KBM-7 (cell line): ENCODE measurements at regions not wholly inside any gene's neighbourhood (a gene's known extent, or its start where the extent isn't known, plus 50 kb on each side); places are given as distances from the start of the nearest gene placed in this dataset.
"Not testable (repeated sequence)": the region's sequence is repeated elsewhere in the genome, so short reads cannot be mapped to it uniquely, and the experiment has no call there.

Source experiments
- DNase-seq: peaks from one replicate; pipeline ENCODE4 v3.0.0-alpha.2; 2015
- in situ Hi-C: fragments of 300-500 bp; cut with MboI; formaldehyde crosslinking; loops from 2 replicates; pipeline ENCODE4 v1.14.3; 2020; ENCODE audit warnings: low sequenced_read_pairs, low pct_unique_long_range_greater_than_20kb, mixed read lengths

DNA sequence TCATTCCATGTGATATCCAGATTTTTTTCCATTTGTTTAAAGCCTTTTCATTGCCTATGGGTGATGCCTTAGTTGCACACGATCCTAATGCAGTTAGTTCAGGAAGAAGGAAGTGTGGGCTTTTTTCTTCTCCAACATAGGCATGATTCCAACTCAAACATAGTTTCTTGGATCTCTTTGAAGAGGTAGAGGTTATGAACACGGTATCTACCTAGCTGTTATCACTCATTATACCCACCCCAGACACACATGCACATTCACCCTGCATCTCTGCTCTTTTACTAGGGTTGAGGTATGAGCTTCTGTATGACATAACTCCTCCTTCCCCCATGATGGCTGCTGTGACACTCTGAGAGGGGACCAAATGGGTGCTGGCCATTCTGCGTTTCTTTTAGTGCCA, 122.1 kb upstream of the ZNF648 start:
- in situ Hi-C loops, result no loop called here
- DNase-seq, result no peak

DNA sequence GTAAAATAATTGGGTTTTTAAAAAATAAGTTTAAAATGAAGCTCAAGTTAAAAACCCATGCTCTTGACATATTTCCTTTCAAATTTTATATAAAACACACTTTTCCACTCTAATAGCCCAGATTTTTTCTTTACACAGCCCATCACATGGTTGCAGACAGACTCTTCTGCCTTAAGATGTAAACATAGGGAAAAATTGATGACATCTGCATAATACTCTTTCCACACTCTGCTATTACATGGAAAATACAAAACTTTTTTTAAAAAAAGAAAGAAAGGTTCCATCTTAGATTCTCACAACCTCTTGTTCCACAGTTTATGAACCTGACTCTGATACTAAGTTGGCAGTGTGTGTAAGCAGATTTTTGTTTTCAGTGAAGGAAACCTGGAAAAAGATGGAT, 120.8 kb upstream of the ZNF648 start:
- no peak for DNase-seq
- in situ Hi-C loops, result no loop called here

DNA sequence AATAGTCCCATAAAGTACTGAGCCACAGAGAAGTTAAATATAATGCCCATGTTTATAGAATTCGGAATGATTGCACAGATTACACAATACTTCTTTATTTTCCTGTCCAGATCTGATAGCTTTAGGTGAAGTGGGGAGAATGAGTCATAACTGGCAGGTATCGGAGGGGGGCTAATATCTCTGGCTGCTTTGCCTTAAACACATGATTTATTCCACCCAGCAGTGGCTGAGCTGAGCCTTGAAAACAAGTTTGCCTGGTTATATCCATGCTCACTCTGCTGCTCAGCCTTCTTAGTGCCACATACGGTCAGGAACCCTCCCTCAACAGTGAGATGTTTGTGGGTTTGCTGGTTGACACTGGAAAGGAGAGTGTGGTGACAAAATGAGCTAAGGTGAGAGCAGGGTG, 119.7 kb upstream of the ZNF648 start:
- DNase-seq, result no peak
- in situ Hi-C loops, result no loop called here

DNA sequence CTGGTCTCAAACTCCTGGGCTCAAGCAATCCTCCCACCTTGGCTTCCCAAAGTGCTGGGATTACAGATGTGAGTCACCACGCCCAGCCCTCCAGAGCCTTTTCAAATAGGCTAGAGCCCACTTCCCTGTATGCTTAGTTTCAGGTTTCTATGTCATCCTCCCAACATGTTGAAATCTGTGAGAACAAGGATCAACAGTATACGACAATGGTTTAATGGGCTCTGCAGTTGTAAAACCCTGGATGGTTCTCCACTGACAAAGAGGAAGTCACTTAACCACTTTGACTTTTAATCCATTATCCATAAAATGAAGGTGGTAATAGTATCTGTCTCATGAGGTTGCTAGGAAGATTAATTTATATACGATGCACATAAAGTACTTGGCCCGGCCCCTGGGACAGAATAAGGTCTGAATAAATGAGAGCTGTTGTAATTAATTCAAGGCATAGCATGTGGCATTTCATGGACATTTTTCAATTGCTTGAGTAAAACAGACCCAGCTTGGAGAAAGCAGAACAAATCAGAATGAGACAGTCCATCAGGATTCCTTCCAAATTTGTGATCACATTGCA, 113.9 kb upstream of the ZNF648 start:
- peak; percentile 76 for DNase-seq

DNA sequence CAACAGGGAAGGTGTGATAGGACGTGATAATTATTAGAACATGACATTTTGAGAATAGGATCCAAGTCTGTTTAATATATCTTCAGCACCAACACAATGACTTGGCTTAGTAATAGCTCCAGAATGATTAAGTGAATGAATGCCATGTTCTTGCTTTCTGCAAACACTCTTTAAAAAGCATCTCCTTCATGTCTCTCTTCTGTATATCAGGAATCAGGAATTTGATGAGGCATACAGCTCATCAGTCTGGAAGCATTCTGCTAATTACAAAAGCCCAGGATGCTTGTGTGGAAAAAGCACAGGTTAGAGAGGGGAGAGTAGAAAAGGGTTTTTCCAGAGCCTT, 113.0 kb upstream of the ZNF648 start:
- in situ Hi-C loops, result no loop called here
- DNase-seq, result no peak

More for the DNA sequence above, 113.9 kb upstream of the ZNF648 start:
- in situ Hi-C loops, result no loop called here

DNA sequence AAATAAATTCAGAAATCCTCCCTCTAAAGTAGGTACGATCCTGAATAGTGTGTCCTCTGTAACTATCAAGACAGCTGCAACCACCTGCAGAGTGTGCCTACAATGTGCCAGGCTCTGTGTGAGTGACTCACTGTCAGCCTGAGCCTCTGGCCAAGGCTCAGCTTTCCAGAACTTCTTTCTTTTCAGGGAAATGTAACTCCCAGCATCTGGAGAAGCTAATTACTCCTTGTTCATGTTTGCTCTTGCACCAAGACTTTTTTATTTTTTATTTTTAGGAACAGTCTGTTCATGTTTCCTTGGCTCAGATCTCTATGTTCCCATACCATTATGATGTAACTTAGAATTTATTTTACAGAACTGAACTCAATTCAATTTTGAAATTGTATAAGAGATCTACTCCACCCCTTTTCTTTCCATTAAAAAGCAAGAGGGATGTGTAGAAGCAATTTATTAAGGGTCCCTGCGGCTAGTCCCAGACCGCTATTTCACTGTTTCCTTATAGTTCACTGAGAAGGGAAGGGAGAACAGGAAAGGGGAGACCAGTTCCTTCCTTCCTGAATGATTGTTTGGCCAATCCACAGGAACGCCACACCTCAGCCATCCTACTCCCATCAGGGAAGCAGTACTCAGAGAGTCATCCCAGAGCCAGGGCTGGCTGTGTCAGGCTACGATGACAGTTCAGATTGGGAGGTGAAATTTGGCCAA, 112.4 kb upstream of the ZNF648 start:
- DNase-seq, result no peak
- in situ Hi-C loops, result no loop called here

DNA sequence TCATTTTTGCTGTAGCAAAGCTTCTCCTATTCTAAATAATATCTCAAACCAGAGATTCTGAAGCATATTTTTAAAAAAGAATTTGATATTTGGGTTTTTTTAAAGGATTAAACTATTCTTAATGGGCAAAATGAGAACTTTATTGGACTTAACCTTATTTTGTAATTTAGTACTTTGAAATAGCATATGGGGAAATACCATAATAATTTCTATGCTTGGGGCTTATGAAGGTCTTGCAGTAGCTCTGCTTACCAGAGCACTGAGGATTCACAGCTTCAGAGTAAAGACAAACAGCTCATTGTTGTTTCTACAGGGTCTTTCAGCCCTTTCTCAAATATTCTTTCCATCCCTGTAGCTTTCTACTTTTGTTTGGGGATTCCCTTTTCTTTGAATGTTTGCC, 111.2 kb upstream of the ZNF648 start:
- in situ Hi-C loops, result no loop called here
- DNase-seq, result no peak

DNA sequence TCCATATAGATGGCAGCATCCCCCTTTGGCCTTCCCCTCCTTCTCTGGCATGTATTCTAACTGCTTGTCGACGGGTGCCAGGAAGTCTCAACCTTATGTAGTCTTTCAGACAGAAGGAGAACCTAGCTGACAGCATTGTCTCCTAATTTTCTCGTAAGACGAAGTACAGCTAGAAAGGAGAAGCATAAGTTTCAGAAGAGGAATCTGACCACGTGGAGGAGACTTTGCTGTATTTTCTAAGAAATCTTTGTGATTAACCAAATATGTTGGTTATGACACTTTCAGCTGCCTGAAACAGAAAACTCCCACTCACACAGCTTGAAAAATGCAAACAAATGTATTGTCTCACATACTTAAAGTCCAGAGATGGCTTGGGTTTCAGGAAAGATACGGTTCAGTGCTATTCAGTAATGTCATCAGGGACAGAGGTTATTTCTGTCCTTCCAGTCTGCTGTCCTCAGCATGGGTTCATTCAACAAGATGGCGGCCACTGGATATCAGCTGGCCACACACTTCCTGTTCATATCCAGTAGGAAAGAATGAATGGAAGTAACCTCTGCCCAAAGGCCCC, 109.5 kb upstream of the ZNF648 start:
- in situ Hi-C loops, result no loop called here
- DNase-seq, result peak; percentile 54

DNA sequence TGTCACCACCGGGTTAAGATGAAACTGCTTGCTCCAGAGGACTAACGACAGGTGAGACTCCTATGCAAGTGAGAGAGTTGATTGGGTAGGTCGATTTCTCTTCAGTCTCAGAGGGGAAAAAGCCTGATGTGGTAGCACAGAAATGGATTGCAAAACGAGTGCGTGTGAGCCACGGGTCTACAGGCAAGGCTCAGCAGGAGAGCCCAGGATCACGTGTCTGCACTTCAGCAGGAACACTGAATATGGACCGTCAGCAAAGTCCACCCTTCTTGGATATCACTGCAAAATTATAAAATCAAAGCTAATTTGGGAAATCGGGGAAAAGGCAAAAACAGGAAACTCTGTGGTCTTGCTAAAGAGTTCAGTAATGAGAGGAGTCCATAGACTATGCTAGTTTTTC, 107.7 kb upstream of the ZNF648 start:
- no peak for DNase-seq
- in situ Hi-C loops, result no loop called here

DNA sequence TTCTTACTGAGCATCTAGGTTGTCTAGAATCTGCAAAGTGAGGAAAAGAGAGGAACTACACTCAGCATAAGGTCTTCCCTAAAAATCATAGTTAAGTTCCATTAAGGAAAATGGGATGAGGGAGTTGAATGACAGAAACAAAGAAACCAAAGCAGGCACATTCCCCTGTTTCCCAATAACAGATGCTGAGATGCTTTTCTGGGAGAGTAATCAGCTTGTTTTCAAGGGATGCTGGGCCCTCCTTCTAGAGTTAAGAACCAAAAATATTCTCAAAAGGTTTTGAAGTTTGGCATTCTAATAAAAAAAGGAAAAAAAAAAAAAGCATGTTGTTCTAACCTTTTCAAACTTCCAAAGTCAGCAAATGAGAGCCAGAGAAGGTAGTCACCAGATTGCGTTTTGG, 105.2 kb upstream of the ZNF648 start:
- no peak for DNase-seq
- in situ Hi-C loops, result no loop called here

DNA sequence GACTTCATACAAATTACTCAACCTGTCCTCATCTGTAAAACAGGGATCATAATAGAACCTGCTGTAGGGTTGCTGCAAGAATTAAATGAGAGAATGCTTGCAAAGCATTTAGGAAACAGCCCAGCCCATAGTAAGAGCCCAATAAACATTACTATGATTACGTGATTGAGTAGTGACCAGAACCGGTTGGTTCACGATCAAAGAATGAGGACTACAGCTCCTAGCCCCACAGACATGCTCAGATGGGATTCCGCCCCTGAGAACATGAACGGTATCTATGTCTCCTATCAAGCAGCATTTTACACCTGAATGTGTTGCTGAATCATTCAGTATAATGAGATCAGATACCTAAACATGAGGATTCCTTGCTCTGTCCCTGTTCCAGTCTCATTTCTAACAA, 104.8 kb upstream of the ZNF648 start:
- no peak for DNase-seq
- in situ Hi-C loops, result no loop called here

DNA sequence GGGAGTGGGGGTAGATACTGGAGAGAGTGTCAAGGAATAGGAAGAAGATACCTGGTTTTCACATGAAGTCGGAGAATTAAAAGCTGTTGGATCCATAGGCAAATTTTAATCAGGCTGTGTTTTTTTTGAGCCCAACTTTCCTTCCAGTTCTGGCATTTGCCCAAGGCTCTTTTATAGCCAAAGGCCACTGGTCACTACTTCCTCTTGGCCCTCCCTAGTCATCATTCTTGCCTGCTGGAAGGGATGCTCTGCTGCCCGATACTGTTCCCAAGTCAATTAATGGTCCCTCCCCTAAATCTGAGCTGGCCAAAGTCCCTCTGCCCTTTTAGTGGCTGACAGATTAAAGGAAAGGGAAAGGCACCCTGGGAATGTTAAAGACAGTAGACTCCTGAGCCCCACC, 102.8 kb upstream of the ZNF648 start:
- in situ Hi-C loops, result no loop called here
- no peak for DNase-seq

DNA sequence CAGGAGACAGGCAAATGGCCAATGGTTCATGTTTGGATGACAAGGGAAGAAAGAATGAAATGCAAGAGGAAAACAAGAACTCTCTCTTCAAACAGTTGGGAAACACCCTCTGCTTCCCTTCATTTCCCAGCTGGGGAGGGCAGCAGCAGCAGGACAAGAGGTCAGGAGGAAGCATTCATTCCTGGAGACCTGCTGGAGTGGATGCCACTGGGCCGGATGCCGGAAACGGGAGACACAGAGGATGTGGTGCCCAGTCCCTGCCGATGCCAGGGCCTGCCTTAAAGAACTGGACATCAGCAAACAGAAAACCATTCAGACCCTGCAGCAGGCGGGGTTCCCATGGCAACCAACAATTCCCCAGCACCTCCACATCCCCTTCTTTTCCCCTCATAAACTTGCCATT, 102.3 kb upstream of the ZNF648 start:
- in situ Hi-C loops, result no loop called here

DNA sequence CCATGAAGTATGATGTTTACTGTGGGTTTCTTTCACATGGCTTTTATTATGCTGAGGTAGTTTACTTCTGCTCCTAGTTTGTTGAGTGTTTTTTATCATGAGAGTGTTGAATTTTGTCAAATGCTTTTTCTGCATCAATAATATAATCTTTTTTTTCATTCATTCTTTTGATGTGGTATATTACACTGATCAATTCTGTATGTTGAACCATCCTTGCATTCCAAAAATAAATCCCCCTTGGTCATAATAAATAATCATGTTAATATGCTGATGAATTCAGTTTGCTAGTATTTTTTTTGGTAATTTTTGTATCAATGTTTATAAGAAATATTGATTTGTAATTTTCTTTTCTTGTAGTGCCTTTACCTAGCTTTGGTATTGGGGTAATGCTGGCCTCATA, 97.9 kb upstream of the ZNF648 start:
- in situ Hi-C loops, result no loop called here
- no peak for DNase-seq

More for the DNA sequence above, 102.3 kb upstream of the ZNF648 start:
- no peak for DNase-seq

DNA sequence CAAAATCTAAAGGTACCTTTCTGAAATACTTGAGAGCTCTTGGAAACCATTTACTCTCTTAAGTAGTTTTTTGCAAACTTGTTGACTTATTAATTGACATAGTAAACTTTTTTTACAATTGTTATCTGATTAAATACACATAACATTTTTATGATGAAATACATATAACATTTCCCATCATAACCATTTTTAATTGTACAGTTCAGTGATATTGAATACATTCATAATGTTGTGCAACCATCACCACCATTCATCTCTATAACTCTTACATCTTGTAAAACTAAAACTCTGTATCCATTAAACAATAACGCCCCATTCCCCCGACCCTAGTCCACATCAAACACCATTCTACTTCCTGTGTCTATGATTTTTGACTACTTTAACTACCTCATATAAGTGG, 95.7 kb upstream of the ZNF648 start:
- in situ Hi-C loops, result no loop called here
- no peak for DNase-seq

DNA sequence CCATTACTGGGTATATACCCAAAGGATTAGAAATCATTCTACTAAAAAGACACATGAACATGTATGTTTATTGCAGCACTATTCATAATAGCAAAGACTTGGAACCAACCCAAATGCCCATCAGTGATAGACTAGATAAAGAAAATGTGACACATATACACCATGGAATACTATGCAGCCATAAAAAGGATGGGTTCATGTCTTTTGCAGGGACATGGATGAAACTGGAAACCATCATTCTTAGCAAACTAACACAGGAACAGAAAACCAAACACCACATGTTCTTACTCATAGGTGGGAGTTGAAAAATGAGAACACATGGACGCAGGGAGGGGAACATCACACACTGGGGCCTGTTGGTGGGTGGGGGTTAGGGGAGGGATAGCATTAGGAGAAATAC, 92.9 kb upstream of the ZNF648 start:
- in situ Hi-C loops, DNase-seq: not testable (repeated sequence)

DNA sequence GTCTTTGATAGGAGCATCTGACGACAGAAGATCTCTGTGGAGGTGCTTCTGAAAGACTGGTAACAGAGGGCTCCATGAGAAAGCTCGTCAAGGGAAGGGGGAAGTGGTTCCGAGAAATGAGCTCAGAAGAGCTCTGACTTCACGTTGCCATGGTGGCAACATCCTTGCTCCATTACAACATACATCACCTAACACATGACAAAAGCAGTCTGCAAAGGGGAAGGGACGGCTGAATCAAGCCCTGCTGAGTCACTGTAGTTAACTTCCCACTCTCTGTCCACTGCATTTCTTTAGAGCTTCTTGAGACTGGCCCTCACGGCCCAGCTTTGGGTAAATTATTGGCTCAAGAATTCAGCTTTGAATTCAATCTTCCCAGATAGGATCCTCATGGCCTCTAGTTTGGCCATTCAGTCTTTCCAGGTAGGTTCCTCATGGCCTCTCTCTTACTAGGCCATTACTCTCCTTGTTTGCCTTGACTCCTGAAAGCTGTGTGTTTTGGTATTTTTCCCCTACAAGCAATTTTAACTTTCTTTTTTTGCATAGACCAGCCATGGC, 88.0 kb upstream of the ZNF648 start:
- in situ Hi-C loops, result no loop called here
- peak; percentile 82 for DNase-seq

DNA sequence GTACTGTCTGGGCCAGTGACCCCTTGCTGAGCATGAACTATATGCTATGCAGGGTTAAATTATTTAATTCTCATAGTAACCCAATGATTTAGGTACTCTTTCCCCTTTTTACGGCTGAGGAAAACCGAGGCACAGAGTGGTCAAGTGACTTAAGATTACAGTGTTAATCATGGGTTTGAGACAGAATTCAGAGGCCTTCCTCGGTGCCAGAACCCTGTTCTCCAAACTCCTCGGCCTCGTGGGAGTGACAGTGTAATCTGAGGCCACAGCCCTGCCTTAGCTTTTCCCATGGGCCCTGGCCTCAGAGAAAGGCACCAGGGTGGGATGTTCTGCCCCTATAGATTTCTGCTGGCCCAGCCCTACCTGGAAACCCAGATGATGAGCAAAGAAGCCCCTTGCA, 86.4 kb upstream of the ZNF648 start:
- in situ Hi-C loops, result no loop called here
- no peak for DNase-seq

DNA sequence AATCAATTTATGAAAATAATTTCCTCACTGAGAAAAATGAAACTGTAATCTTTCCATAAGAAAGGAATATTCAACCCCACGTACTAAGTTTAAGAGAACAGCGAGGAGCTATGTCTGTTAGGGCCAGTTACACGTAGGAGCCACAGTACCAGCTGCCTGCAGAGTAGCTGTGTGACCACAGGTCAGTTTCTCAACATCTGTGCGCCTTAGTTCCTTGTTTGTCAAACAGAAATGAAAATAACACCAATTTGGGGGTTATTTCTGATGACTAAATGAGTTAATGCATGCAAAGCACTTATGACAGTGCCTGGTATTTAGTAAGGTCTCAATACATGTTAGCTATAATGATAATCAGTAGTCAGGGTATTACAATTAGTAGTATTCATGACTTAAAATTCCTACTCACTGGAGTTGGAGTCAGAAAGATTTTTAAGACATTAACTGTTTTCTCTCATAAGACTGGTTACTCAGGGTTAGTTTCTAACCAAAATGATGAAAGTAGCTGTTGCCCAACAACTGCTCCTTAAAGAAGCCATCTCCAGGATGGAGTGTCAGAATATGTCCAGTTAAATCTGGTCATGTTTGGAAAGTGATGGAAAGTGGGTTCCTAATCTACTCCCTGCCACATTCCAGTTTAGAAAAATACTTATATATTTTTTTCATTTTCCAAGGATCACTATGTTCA, 85.8 kb upstream of the ZNF648 start:
- DNase-seq, result no peak
- in situ Hi-C loops, result no loop called here

DNA sequence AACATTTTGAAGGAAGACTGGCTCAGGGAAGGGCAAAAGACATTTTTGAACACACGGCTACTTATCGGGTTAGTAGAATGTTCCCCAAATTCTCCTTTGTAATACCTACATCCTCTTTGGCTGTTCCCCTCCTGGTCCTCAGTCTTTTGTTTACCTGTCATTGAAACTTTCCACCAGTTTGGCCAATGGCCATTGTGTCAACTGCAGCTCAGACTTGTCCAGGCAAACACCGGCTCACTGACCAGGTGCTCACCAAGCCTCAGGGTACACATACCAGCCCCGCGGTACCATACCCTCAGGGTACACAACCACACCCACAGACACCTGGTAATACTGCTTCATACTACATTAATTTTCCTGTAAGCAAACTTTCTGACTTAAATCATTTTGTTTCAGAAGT, 84.8 kb upstream of the ZNF648 start:
- in situ Hi-C loops, result no loop called here

More for the DNA sequence above, 84.8 kb upstream of the ZNF648 start:
- DNase-seq, result no peak
